Erythroblast (primary cell): ENCODE measurements at regions not wholly inside any gene's neighbourhood (a gene's known extent, or its start where the extent isn't known, plus 50 kb on each side); places are given as distances from the start of the nearest gene placed in this dataset.

Experiments used
- GATA1 ChIP-seq: IDR thresholded peaks from 2 replicates; pipeline ENCODE4 v1.6.1; 2011; ENCODE audit warnings: low read depth, mild to moderate bottlenecking, control low read depth, low read length, moderate library complexity
- POLR2A ChIP-seq: IDR thresholded peaks from 2 replicates; pipeline ENCODE4 v1.6.1; 2011; ENCODE audit warnings: mild to moderate bottlenecking, low read length

GRCh38 chr7:51591223-51591622 lies 274.6 kb upstream of the COBL start:
- TF ChIP-seq POLR2A (no peak), GATA1 (no peak)
